Activated T-helper 17 cell treated with anti-CD3 and anti-CD28 coated beads, Interleukin-2, amount 50 U/mL, for 72 hours (primary cell): ENCODE measurements at regions not wholly inside any gene's neighbourhood (a gene's known extent, or its start where the extent isn't known, plus 50 kb on each side); places are given as distances from the start of the nearest gene placed in this dataset.
A peak's percentile ranks its signal among the peaks of the same experiment; 100 is the strongest.

Experiments
- ATAC-seq: fragments of 150-1000 bp; cut with Tn5 transposase; replicated peaks from 2 replicates; pipeline ENCODE4 v1.10.0; 2021; ENCODE audit warnings: mild to moderate bottlenecking, moderate library complexity
- H3K27ac Mint-ChIP-seq: one replicate; pipeline ENCODE4 v1.8.0; 2022; ENCODE audit warnings: mixed read lengths
- H3K27me3 Mint-ChIP-seq: one replicate; pipeline ENCODE4 v1.8.0; 2022; ENCODE audit warnings: mixed read lengths
- H3K36me3 Mint-ChIP-seq: one replicate; pipeline ENCODE4 v1.8.0; 2022; ENCODE audit warnings: low read depth, mild to moderate bottlenecking, mixed read lengths
- H3K4me1 Mint-ChIP-seq: one replicate; pipeline ENCODE4 v1.8.0; 2022; ENCODE audit warnings: mixed read lengths
- H3K4me3 Mint-ChIP-seq: one replicate; pipeline ENCODE4 v1.8.0; 2022; ENCODE audit warnings: mild to moderate bottlenecking, mixed read lengths
- H3K9me3 Mint-ChIP-seq: one replicate; pipeline ENCODE4 v1.8.0; 2022; ENCODE audit warnings: mixed read lengths

DNA sequence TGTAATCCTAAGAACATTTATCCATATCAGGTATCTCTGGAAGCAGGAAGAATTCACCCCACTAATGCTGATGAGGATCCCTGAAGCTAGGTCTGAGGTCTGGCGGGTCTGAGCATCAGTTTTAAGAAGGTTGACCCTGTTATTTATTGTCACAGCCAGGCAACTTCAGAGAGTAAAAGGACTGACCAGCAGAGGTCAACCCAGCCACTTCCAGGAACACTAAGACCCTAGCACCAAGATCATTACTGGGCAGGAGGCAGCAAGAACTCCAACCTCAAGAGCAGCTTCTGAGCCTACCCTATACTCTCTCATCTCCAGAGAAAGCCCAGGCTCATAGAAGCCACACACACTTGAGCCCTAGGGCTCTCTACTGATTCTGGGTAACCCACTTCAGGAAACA, 901.4 kb downstream of the DCDC2C start:
- H3K9me3 Mint-ChIP-seq, result peaks cover 4% of the 10 kb centered on the region
- H3K4me1 Mint-ChIP-seq, result no peaks in the 10 kb centered on the region
- no peak for ATAC-seq
- H3K27me3 Mint-ChIP-seq, result no peaks in the 10 kb centered on the region
- no peak overlapping the region for H3K4me3 Mint-ChIP-seq
- no peak overlapping the region for H3K27ac Mint-ChIP-seq
- no peaks in the 10 kb centered on the region for H3K36me3 Mint-ChIP-seq

DNA sequence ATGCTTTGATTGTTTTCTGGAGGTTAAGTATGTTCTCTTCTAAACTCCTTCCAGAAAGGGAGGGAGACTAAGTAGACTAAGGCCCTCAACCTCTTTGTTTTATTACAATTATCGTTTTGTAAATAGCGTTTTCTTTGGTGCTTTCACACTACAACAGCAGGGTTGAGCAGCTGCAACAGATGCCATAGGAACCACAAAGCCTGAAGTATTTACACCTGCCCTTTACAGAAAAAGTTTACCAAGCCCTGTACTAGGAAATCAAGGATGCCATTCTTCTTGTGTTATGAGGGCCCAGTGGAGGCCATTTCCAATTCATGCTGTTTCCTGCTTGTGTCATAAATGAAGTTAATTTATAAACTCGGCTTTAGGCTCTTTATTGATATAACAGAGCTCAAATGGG, 914.8 kb downstream of the DCDC2C start:
- no peaks in the 10 kb centered on the region for H3K4me1 Mint-ChIP-seq
- ATAC-seq, result no peak

DNA sequence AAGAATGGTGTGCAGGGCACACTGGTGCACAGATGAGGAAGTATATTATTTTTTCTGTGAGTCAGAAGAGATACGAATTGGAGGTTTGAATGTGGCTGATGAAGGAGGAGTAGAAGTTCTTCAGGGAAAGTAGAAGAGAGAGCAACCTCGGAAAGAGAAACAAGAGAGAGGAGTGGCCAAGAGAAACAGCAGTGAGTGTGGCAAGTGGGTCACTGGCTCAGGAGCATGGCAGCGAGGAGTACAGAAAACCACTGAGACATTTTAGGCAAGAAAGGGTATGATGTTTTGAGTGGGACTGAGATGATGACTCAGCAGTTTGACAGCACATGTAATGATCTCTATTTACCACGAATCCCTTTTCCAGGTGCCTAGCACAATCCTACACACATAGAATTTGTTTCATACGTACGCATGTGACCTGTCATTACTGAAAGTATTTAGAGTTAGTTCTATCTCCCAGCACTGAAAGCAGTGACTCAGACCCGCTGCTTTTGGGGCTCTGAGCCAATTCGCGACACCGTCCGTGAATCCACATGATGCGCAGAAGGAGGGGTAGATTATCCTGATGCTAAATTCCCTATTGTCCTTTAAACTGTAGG, 915.4 kb downstream of the DCDC2C start:
- Mint-ChIP-seq H3K4me3 (no peak overlapping the region), H3K36me3 (no peaks in the 10 kb centered on the region), H3K27ac (no peak overlapping the region), H3K27me3 (no peaks in the 10 kb centered on the region), H3K9me3 (peaks cover 8% of the 10 kb centered on the region), H3K4me1 (no peaks in the 10 kb centered on the region)
- no peak for ATAC-seq

More for the DNA sequence above, 914.8 kb downstream of the DCDC2C start:
- H3K9me3 Mint-ChIP-seq, result peaks cover 8% of the 10 kb centered on the region
- H3K27ac Mint-ChIP-seq, result no peak overlapping the region
- H3K27me3 Mint-ChIP-seq, result no peaks in the 10 kb centered on the region
- H3K4me3 Mint-ChIP-seq, result no peak overlapping the region
- no peaks in the 10 kb centered on the region for H3K36me3 Mint-ChIP-seq

DNA sequence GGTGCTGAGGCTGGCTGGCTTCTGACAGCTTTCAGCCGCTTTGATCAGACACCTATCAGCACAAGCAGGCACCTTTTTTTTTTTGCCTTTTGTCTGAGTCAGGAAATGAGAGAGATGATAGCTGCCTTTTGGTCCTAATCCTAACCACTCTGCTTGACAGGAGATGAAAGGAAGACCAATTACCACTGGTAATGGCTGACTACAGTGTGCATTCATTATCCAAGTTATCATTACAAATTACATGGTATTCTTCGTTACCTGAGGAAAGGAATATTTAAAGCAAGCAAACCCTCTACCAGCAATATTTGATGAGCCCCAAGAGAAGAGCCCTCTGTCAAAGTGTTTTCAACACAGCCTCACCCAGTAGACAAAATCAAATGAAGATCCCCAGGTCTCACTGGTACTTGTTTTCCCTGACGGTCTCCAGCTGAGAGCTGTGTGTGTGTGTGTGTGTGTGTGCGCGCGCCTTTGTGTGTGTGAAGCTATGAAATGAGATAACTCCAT, 925.7 kb downstream of the DCDC2C start:
- Mint-ChIP-seq H3K4me1 (no peaks in the 10 kb centered on the region), H3K27me3 (no peaks in the 10 kb centered on the region), H3K9me3 (peaks cover 8% of the 10 kb centered on the region), H3K36me3 (no peaks in the 10 kb centered on the region), H3K4me3 (no peak overlapping the region), H3K27ac (no peak overlapping the region)
- no peak for ATAC-seq

GRCh38 chr2:4635289-4635688, 931.9 kb downstream of the DCDC2C start:
- ATAC-seq, result no peak
- no peak overlapping the region for H3K27ac Mint-ChIP-seq
- H3K4me3 Mint-ChIP-seq, result no peak overlapping the region
- H3K4me1 Mint-ChIP-seq, result no peaks in the 10 kb centered on the region
- H3K27me3 Mint-ChIP-seq, result no peaks in the 10 kb centered on the region
- no peaks in the 10 kb centered on the region for H3K36me3 Mint-ChIP-seq
- H3K9me3 Mint-ChIP-seq, result peaks cover 5% of the 10 kb centered on the region

- Mint-ChIP-seq H3K4me3 (no peak overlapping the region), H3K4me1 (no peaks in the 10 kb centered on the region), H3K9me3 (peaks cover 17% of the 10 kb centered on the region), H3K27me3 (no peaks in the 10 kb centered on the region), H3K27ac (no peak overlapping the region), H3K36me3 (no peaks in the 10 kb centered on the region)
- ATAC-seq, result no peak
These were observed 950.6 kb downstream of the DCDC2C start for GRCh38 chr2:4653991-4654390.

DNA sequence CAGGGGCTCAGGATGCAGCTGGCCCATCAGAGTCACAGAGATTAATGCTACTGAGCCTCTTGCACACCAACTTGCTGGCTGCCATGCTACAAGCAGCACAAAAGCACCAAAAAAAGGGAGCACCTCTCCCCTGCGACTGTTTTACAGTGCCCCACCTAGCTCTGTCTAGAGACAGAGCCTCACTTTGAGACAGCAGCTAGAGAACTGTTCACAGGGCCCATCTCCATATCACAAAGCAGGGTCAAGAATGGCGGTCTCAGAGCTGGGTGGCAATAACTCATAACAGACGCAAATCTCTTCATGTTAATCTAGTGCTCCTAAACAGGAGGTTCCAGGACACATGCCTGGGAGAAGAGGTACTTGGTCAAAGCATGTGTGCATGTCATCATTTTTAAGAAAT, 953.0 kb downstream of the DCDC2C start:
- no peak overlapping the region for H3K27ac Mint-ChIP-seq
- peaks cover 15% of the 10 kb centered on the region for H3K9me3 Mint-ChIP-seq
- ATAC-seq, result no peak
- H3K27me3 Mint-ChIP-seq, result no peaks in the 10 kb centered on the region
- no peaks in the 10 kb centered on the region for H3K36me3 Mint-ChIP-seq
- no peaks in the 10 kb centered on the region for H3K4me1 Mint-ChIP-seq
- no peak overlapping the region for H3K4me3 Mint-ChIP-seq

- Mint-ChIP-seq H3K27ac (no peak overlapping the region), H3K27me3 (no peaks in the 10 kb centered on the region), H3K9me3 (no peaks in the 10 kb centered on the region), H3K36me3 (no peaks in the 10 kb centered on the region), H3K4me3 (no peak overlapping the region), H3K4me1 (no peaks in the 10 kb centered on the region)
- no peak for ATAC-seq
These were observed 958.9 kb downstream of the DCDC2C start for GRCh38 chr2:4662161-4662779.

GRCh38 chr2:4668381-4668780, 965.0 kb downstream of the DCDC2C start:
- no peaks in the 10 kb centered on the region for H3K4me1 Mint-ChIP-seq
- no peaks in the 10 kb centered on the region for H3K27me3 Mint-ChIP-seq
- ATAC-seq, result no peak
- H3K27ac Mint-ChIP-seq, result no peak overlapping the region
- no peaks in the 10 kb centered on the region for H3K9me3 Mint-ChIP-seq
- H3K4me3 Mint-ChIP-seq, result no peak overlapping the region
- no peaks in the 10 kb centered on the region for H3K36me3 Mint-ChIP-seq

DNA sequence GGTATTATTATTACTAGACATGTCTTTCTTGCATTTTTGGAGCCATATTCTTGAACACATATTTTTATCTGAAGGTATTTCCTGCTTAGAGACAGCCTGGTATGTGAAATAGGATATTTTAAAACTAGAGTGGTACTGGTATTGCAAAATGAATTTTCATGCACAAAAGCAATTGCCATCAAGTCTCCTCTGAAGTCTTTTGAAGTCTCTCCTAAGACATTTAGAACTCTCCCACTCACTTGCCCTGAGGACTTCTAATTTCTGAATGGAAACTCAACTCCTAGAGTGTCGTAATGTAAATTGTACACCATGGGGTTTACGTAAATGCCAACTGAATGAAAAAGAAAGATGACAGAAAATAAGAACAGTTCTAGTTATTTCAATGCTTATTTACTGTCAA, 967.0 kb downstream of the DCDC2C start:
- Mint-ChIP-seq H3K9me3 (no peaks in the 10 kb centered on the region), H3K4me3 (no peak overlapping the region)
- no peak for ATAC-seq

GRCh38 chr2:4673025-4673489, 969.7 kb downstream of the DCDC2C start:
- Mint-ChIP-seq H3K27ac (no peak overlapping the region), H3K4me3 (peak overlapping the region; percentile 48), H3K27me3 (no peaks in the 10 kb centered on the region), H3K9me3 (no peaks in the 10 kb centered on the region), H3K36me3 (no peaks in the 10 kb centered on the region), H3K4me1 (no peaks in the 10 kb centered on the region)
- no peak for ATAC-seq

More for the DNA sequence above, 967.0 kb downstream of the DCDC2C start:
- Mint-ChIP-seq H3K4me1 (no peaks in the 10 kb centered on the region), H3K36me3 (no peaks in the 10 kb centered on the region), H3K27ac (no peak overlapping the region), H3K27me3 (no peaks in the 10 kb centered on the region)

- peaks cover 2% of the 10 kb centered on the region for H3K9me3 Mint-ChIP-seq
- no peaks in the 10 kb centered on the region for H3K36me3 Mint-ChIP-seq
- no peak overlapping the region for H3K27ac Mint-ChIP-seq
- ATAC-seq, result peak; percentile 45
- H3K27me3 Mint-ChIP-seq, result no peaks in the 10 kb centered on the region
- no peaks in the 10 kb centered on the region for H3K4me1 Mint-ChIP-seq
- H3K4me3 Mint-ChIP-seq, result no peak overlapping the region
These were observed 970.6 kb downstream of the DCDC2C start for GRCh38 chr2:4674007-4674406.

DNA sequence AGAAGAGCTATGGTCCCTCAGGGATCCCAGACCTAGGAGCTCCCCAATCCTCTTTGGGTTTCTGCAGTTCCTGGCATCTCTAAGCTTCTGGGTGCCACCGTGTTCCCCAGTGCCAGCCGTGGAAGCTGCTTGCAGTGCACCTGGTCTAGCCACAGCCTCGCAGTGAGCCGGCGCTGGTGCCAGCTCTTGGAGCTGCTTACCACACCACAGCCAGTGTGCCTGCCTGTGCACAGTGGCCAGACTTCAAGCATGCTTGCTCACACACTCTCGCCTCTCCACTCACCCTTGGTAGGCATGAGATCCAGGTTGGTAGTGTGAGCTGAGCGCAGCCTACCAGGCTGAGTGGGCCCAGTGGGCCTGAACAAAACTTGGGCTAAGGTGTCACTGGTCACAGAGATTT, 971.9 kb downstream of the DCDC2C start:
- H3K27me3 Mint-ChIP-seq, result no peaks in the 10 kb centered on the region
- no peak overlapping the region for H3K27ac Mint-ChIP-seq
- peaks cover 7% of the 10 kb centered on the region for H3K9me3 Mint-ChIP-seq
- no peaks in the 10 kb centered on the region for H3K4me1 Mint-ChIP-seq
- no peak for ATAC-seq
- no peak overlapping the region for H3K4me3 Mint-ChIP-seq
- H3K36me3 Mint-ChIP-seq, result no peaks in the 10 kb centered on the region

- H3K4me1 Mint-ChIP-seq, result no peaks in the 10 kb centered on the region
- no peak overlapping the region for H3K27ac Mint-ChIP-seq
- H3K4me3 Mint-ChIP-seq, result no peak overlapping the region
- peaks cover 7% of the 10 kb centered on the region for H3K9me3 Mint-ChIP-seq
- ATAC-seq, result no peak
- no peaks in the 10 kb centered on the region for H3K27me3 Mint-ChIP-seq
- no peaks in the 10 kb centered on the region for H3K36me3 Mint-ChIP-seq
These were observed 975.6 kb downstream of the DCDC2C start for GRCh38 chr2:4678927-4679326.

GRCh38 chr2:4679391-4679790, 976.0 kb downstream of the DCDC2C start:
- Mint-ChIP-seq H3K4me1 (no peaks in the 10 kb centered on the region), H3K4me3 (no peak overlapping the region), H3K36me3 (no peaks in the 10 kb centered on the region), H3K27me3 (no peaks in the 10 kb centered on the region), H3K27ac (no peak overlapping the region), H3K9me3 (peaks cover 7% of the 10 kb centered on the region)
- no peak for ATAC-seq
